ENCODE measurements at regions not wholly inside any gene's neighbourhood (a gene's known extent, or its start where the extent isn't known, plus 50 kb on each side); places are given as distances from the start of the nearest gene placed in this dataset.

GRCh38 chr1:234755449-234755863 lies 145.5 kb upstream of the IRF2BP2 start:
- H3K4me3 ChIP-seq (ENCODE audit: severe bottlenecking), result no peak overlapping the region

GRCh38 chr1:234753979-234754378 lies 144.0 kb upstream of the IRF2BP2 start:
- no peak for TF ChIP-seq CTCF (IDR thresholded peaks at IDR 0.05; ENCODE audit: poor library complexity, severe bottlenecking)
- H3K4me1 ChIP-seq (ENCODE audit: insufficient read depth, poor library complexity, severe bottlenecking), result no peaks in the 10 kb centered on the region

More at GRCh38 chr1:234755449-234755863, 145.5 kb upstream of the IRF2BP2 start:
- ATAC-seq (ENCODE audit: low read depth) (no peak), DNase-seq (ENCODE audit: low spot score) (no peak)
- H3K9me3 ChIP-seq (ENCODE audit: severe bottlenecking), result no peaks in the 10 kb centered on the region
- no peaks in the 10 kb centered on the region for H3K36me3 ChIP-seq (ENCODE audit: low read depth)
- no peaks in the 10 kb centered on the region for H3K27me3 ChIP-seq (ENCODE audit: insufficient read depth, poor library complexity, severe bottlenecking)
- no peak for TF ChIP-seq CTCF (IDR thresholded peaks at IDR 0.05; ENCODE audit: poor library complexity, severe bottlenecking)
- H3K4me1 ChIP-seq (ENCODE audit: insufficient read depth, poor library complexity, severe bottlenecking), result no peaks in the 10 kb centered on the region
- H3K27ac ChIP-seq (ENCODE audit: poor library complexity, severe bottlenecking), result no peak overlapping the region

GRCh38 chr1:234752927-234753326 lies 142.9 kb upstream of the IRF2BP2 start:
- Histone ChIP-seq H3K4me3 (ENCODE audit: severe bottlenecking) (no peak overlapping the region), H3K36me3 (ENCODE audit: low read depth) (no peaks in the 10 kb centered on the region), H3K27me3 (ENCODE audit: insufficient read depth, poor library complexity, severe bottlenecking) (no peaks in the 10 kb centered on the region), H3K9me3 (ENCODE audit: severe bottlenecking) (no peaks in the 10 kb centered on the region), H3K27ac (ENCODE audit: poor library complexity, severe bottlenecking) (no peak overlapping the region), H3K4me1 (ENCODE audit: insufficient read depth, poor library complexity, severe bottlenecking) (no peaks in the 10 kb centered on the region)
- ATAC-seq (ENCODE audit: low read depth) (no peak), DNase-seq (ENCODE audit: low spot score) (no peak)
- no peak for TF ChIP-seq CTCF (IDR thresholded peaks at IDR 0.05; ENCODE audit: poor library complexity, severe bottlenecking)

More at GRCh38 chr1:234753979-234754378, 144.0 kb upstream of the IRF2BP2 start:
- Histone ChIP-seq H3K27me3 (ENCODE audit: insufficient read depth, poor library complexity, severe bottlenecking) (no peaks in the 10 kb centered on the region), H3K27ac (ENCODE audit: poor library complexity, severe bottlenecking) (no peak overlapping the region), H3K9me3 (ENCODE audit: severe bottlenecking) (no peaks in the 10 kb centered on the region), H3K4me3 (ENCODE audit: severe bottlenecking) (no peak overlapping the region), H3K36me3 (ENCODE audit: low read depth) (no peaks in the 10 kb centered on the region)
- no peak for DNase-seq (ENCODE audit: low spot score)
- no peak for ATAC-seq (ENCODE audit: low read depth)

GRCh38 chr1:234751678-234752077 lies 141.7 kb upstream of the IRF2BP2 start:
- Histone ChIP-seq H3K27me3 (ENCODE audit: insufficient read depth, poor library complexity, severe bottlenecking) (no peaks in the 10 kb centered on the region), H3K36me3 (ENCODE audit: low read depth) (no peaks in the 10 kb centered on the region), H3K9me3 (ENCODE audit: severe bottlenecking) (no peaks in the 10 kb centered on the region), H3K4me1 (ENCODE audit: insufficient read depth, poor library complexity, severe bottlenecking) (peaks cover 7% of the 10 kb centered on the region), H3K27ac (ENCODE audit: poor library complexity, severe bottlenecking) (no peak overlapping the region), H3K4me3 (ENCODE audit: severe bottlenecking) (no peak overlapping the region)
- ATAC-seq (ENCODE audit: low read depth) (no peak), DNase-seq (ENCODE audit: low spot score) (no peak)
- no peak for TF ChIP-seq CTCF (IDR thresholded peaks at IDR 0.05; ENCODE audit: poor library complexity, severe bottlenecking)

- no peak overlapping the region for H3K4me3 ChIP-seq (ENCODE audit: severe bottlenecking)
- no peak for ATAC-seq (ENCODE audit: low read depth)
- H3K36me3 ChIP-seq (ENCODE audit: low read depth), result no peaks in the 10 kb centered on the region
- H3K27ac ChIP-seq (ENCODE audit: poor library complexity, severe bottlenecking), result no peak overlapping the region
- H3K4me1 ChIP-seq (ENCODE audit: insufficient read depth, poor library complexity, severe bottlenecking), result peaks cover 13% of the 10 kb centered on the region
- H3K27me3 ChIP-seq (ENCODE audit: insufficient read depth, poor library complexity, severe bottlenecking), result no peaks in the 10 kb centered on the region
- no peak for TF ChIP-seq CTCF (IDR thresholded peaks at IDR 0.05; ENCODE audit: poor library complexity, severe bottlenecking)
- no peak for DNase-seq (ENCODE audit: low spot score)
- H3K9me3 ChIP-seq (ENCODE audit: severe bottlenecking), result no peaks in the 10 kb centered on the region
Measured at GRCh38 chr1:234750922-234751627, 141.1 kb upstream of the IRF2BP2 start.
